ENCODE measurements at regions not wholly inside any gene's neighbourhood (a gene's known extent, or its start where the extent isn't known, plus 50 kb on each side); places are given as distances from the start of the nearest gene placed in this dataset.
A peak's percentile ranks its signal among the peaks of the same experiment; 100 is the strongest.
"Not testable (repeated sequence)": the region's sequence is repeated elsewhere in the genome, so short reads cannot be mapped to it uniquely, and the experiment has no call there.

GRCh38 chr11:100498780-100499179, 188.3 kb upstream of the ARHGAP42 start:
- H3K4me3 ChIP-seq (ENCODE audit: low read depth, low read length): no peak overlapping the region
- no peak for DNase-seq (ENCODE audit: low read depth)
- TF ChIP-seq CTCF (conservative IDR thresholded peaks at IDR 0.05; ENCODE audit: low read depth, low read length): no peak

DNA sequence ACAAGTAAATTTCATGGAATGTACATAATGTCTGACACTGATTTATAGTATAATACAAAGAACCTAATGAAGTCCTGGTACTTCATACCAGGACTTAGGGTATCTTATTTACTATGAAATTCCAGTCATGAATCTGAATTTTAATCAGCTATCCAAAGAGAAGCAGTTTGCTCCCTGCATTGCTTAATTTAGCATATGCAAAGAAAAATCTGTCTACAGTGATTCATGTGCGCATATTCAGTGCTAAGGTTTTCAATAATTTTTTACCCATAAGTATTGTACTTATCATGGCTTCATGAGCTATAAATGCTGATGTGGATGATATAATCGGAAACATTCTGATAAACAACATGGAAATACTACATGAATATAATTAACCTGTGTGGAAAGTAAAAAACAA, 185.6 kb upstream of the ARHGAP42 start:
- no peak for DNase-seq (ENCODE audit: low read depth)
- H3K4me3 ChIP-seq (ENCODE audit: low read depth, low read length): no peak overlapping the region
- no peak for TF ChIP-seq CTCF (conservative IDR thresholded peaks at IDR 0.05; ENCODE audit: low read depth, low read length)

GRCh38 chr11:100512475-100512874, 174.6 kb upstream of the ARHGAP42 start:
- no peak for DNase-seq (ENCODE audit: low read depth)
- no peak for TF ChIP-seq CTCF (conservative IDR thresholded peaks at IDR 0.05; ENCODE audit: low read depth, low read length)
- H3K4me3 ChIP-seq (ENCODE audit: low read depth, low read length): no peak overlapping the region

DNA sequence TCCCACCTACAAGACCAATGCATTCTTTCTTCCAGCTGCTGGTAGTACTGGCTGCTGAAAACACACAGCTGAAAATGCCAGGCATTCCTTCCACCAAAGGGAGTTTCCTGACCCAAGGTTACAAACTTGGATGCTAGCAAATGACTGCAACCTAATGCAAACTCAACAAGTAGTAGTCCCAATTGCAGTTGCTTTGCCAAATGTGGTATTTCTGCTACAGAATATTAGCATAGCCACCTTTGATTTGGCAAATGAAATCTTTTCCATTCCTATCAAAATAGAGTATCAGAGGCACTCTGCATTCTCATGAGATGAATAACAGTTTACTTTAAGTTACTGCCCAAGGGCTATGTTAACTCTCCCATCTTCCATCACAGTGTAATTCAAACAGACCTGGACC, 172.0 kb upstream of the ARHGAP42 start:
- no peak for TF ChIP-seq CTCF (conservative IDR thresholded peaks at IDR 0.05; ENCODE audit: low read depth, low read length)
- H3K4me3 ChIP-seq (ENCODE audit: low read depth, low read length): no peak overlapping the region
- DNase-seq (ENCODE audit: low read depth): peak; percentile 84

- no peak for TF ChIP-seq CTCF (conservative IDR thresholded peaks at IDR 0.05; ENCODE audit: low read depth, low read length)
- DNase-seq (ENCODE audit: low read depth): no peak
- no peak overlapping the region for H3K4me3 ChIP-seq (ENCODE audit: low read depth, low read length)
These were observed 161.9 kb upstream of the ARHGAP42 start for GRCh38 chr11:100525197-100525596.

DNA sequence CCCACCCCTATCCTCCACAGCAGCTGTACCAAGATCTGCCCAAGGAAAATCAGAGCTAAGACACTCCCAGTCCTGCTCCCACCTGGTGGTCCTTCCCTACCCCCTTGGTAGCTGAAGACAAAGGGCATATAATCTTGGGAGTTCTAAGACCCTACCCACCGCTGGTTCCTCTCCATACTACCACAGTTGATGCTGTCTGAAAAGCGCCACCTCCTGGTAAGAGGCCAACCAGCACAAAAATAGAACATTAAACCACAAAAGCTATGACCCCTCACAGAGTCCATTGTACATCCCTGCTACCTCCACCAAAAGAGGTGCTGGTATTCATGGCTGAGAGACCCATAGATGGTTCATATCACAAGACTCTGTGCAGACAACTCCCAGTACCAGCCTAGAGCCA, 161.5 kb upstream of the ARHGAP42 start:
- peak; percentile 21 for DNase-seq (ENCODE audit: low read depth)
- no peak overlapping the region for H3K4me3 ChIP-seq (ENCODE audit: low read depth, low read length)
- peak; percentile 63 for TF ChIP-seq CTCF (conservative IDR thresholded peaks at IDR 0.05; ENCODE audit: low read depth, low read length)

- DNase-seq (ENCODE audit: low read depth): no peak
- H3K4me3 ChIP-seq (ENCODE audit: low read depth, low read length): no peak overlapping the region
- no peak for TF ChIP-seq CTCF (conservative IDR thresholded peaks at IDR 0.05; ENCODE audit: low read depth, low read length)
These were observed 158.1 kb upstream of the ARHGAP42 start for GRCh38 chr11:100528872-100529416.

DNA sequence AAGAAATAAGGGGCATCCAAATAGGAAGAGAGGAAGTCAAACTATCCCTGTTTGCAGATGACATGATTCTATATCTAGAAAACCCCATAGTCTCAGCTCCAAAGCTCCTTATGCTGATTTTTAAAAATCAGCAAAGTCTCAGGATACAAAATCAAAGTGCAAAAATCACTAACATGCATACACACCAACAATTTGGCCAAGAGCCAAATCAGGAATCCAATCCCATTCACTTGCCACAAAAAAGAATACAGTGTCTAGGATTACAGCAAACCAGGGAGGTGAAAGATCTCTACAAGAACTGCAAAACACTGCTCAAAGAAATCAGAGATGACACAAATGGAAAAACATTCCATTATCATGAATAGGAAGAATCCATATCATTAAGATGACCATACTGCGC, 155.8 kb upstream of the ARHGAP42 start:
- peak; percentile 22 for DNase-seq (ENCODE audit: low read depth)
- not testable (repeated sequence) for H3K4me3 ChIP-seq (ENCODE audit: low read depth, low read length)
